Kidney (tissue), 13 donors: ENCODE measurements at regions not wholly inside any gene's neighbourhood (a gene's known extent, or its start where the extent isn't known, plus 50 kb on each side); places are given as distances from the start of the nearest gene placed in this dataset.

Experiments used
- DNase-seq, 5 donors: peaks; one replicate each; pipeline ENCODE4 v3.0.0-alpha.2; 2013 to 2020
- FAIRE-seq: peaks from 2 replicates; lab custom pipeline; 2012; peaks lifted over from hg19 to GRCh38; lab: Jason Lieb, UNC
- H3K27ac ChIP-seq, 2 donors: one replicate each; pipeline ENCODE4 v1.7.0; 2013; ENCODE audit warnings: low read depth in 2 of 2, low read length in 2 of 2, inconsistent platforms in 1 of 2
- H3K27me3 ChIP-seq: one replicate; pipeline ENCODE4 v1.7.1; 2013; ENCODE audit warnings: low read length, inconsistent platforms; ENCODE audit not compliant: control insufficient read depth, insufficient read depth
- H3K36me3 ChIP-seq, 3 donors: one replicate each; pipeline versions ENCODE4 v1.7.0 to v1.7.1; 2013; ENCODE audit warnings: low read length in 3 of 3, control low read depth in 1 of 3, inconsistent platforms in 1 of 3; ENCODE audit not compliant: insufficient read depth in 3 of 3, control insufficient read depth in 2 of 3
- H3K4me1 ChIP-seq, 3 donors: one replicate each; pipeline versions ENCODE4 v1.7.0 to v1.7.1; 2013; ENCODE audit warnings: low read length in 3 of 3, inconsistent platforms in 1 of 3, low read depth in 1 of 3; ENCODE audit not compliant: control insufficient read depth in 2 of 3, insufficient read depth in 2 of 3
- H3K4me3 ChIP-seq, 3 donors: one replicate each; pipeline versions ENCODE4 v1.7.0 to v1.8.1; 2013; ENCODE audit warnings: low read length in 3 of 3, control low read depth in 1 of 3, inconsistent platforms in 1 of 3
- H3K9ac ChIP-seq, 3 donors: one replicate each; pipeline versions ENCODE4 v1.7.0 to v1.7.1; 2013; ENCODE audit warnings: low read length in 3 of 3, control low read depth in 1 of 3, inconsistent platforms in 1 of 3
- H3K9me3 ChIP-seq, 3 donors: one replicate each; pipeline versions ENCODE4 v1.7.0 to v1.7.1; 2013; ENCODE audit warnings: low read length in 3 of 3, control low read depth in 1 of 3, inconsistent platforms in 1 of 3; ENCODE audit not compliant: control insufficient read depth in 2 of 3, insufficient read depth in 1 of 3
- intact Hi-C: fragments of 100-400 bp; cut with DNase I; formaldehyde crosslinking; loops from one replicate; pipeline ENCODE4 v1.11.1; 2022
- TF ChIP-seq, protein P1 (sequence below): IDR thresholded peaks from 3 replicates; pipeline ENCODE4 v1.5.1; 2012; ENCODE audit warnings: mild to moderate bottlenecking, moderate library complexity, borderline replicate concordance; ENCODE audit not compliant: insufficient read depth; ENCODE audit errors: extremely low read depth
- donor health status: control.
- donor health status: control.
- donor health status: control.
- donor health status: control.
- donor health status: control.
- donor health status: DM: yes; HTN: yes; CAD: no.
- donor health status: Normal renal cell carcinoma (clear cell type).

GRCh38 chr6:40194447-40195170, 260.3 kb upstream of the MOCS1 start:
- Histone ChIP-seq H3K4me1 (no peaks in the 10 kb centered on the region), H3K4me3 (no peak overlapping the region), H3K9me3 (no peaks in the 10 kb centered on the region), H3K9ac (no peak overlapping the region), H3K27ac (no peak overlapping the region), H3K27me3 (no peaks in the 10 kb centered on the region), H3K36me3 (no peaks in the 10 kb centered on the region)
- intact Hi-C loops = no loop called here
- TF ChIP-seq, protein P1, sequence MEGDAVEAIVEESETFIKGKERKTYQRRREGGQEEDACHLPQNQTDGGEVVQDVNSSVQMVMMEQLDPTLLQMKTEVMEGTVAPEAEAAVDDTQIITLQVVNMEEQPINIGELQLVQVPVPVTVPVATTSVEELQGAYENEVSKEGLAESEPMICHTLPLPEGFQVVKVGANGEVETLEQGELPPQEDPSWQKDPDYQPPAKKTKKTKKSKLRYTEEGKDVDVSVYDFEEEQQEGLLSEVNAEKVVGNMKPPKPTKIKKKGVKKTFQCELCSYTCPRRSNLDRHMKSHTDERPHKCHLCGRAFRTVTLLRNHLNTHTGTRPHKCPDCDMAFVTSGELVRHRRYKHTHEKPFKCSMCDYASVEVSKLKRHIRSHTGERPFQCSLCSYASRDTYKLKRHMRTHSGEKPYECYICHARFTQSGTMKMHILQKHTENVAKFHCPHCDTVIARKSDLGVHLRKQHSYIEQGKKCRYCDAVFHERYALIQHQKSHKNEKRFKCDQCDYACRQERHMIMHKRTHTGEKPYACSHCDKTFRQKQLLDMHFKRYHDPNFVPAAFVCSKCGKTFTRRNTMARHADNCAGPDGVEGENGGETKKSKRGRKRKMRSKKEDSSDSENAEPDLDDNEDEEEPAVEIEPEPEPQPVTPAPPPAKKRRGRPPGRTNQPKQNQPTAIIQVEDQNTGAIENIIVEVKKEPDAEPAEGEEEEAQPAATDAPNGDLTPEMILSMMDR = no peak
- DNase-seq (no peak), FAIRE-seq (no peak)

DNA sequence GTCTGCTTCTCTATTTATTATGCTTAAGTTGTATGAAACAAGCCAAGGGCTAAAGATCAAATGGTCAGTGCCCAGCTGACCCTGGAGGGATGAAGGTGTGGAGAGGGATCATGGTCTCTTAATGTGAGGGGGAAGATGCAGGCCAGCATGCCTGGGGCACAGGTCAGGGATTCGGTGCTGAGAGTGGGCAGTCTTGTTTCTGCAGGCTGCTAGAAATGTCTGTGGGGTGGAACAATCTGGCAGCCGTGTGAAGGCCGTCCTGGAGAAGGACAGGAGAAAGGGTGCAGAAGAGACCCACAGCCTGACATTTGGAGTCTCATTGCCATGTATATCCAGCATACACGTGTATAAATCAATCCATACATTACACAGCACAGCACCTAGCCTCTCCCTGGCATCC, 258.3 kb upstream of the MOCS1 start:
- DNase-seq = no peak
- Histone ChIP-seq H3K4me1 (no peaks in the 10 kb centered on the region), H3K9me3 (no peaks in the 10 kb centered on the region), H3K9ac (no peak overlapping the region), H3K27me3 (no peaks in the 10 kb centered on the region), H3K27ac (no peak overlapping the region), H3K36me3 (no peaks in the 10 kb centered on the region), H3K4me3 (no peak overlapping the region)
- intact Hi-C loops = no loop called here
- TF ChIP-seq, protein P1 = no peak
- no peak for FAIRE-seq

DNA sequence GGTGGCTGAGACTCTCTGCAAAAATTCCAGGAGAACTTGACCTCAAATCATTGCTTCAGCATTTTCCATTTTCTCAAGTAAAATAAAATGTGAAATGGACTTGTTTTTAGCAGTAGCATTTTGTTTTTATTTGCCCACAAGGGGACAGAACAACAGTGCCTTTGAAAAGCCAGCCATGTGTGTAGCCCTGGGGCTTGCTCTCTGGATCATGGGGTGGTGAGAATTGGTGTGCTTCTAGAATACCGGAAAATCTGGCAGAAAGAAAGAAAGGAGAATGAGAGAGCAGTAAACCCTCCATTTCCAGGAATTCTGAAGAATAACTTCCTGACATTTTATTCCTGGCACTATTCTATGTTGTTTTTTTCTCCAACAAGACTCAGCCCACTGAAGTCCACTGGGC, 254.7 kb upstream of the MOCS1 start:
- no peak for DNase-seq
- TF ChIP-seq, protein P1 = no peak
- Histone ChIP-seq H3K4me3 (no peak overlapping the region), H3K36me3 (no peaks in the 10 kb centered on the region), H3K9ac (no peak overlapping the region), H3K27me3 (no peaks in the 10 kb centered on the region), H3K9me3 (peaks cover 0 to 2% (median 0%) of the 10 kb centered on the region in 3 donors), H3K4me1 (no peaks in the 10 kb centered on the region), H3K27ac (no peak overlapping the region)
- intact Hi-C loops = no loop called here
- no peak for FAIRE-seq
